Effector memory CD4-positive, alpha-beta T cell (primary cell): ENCODE measurements at regions not wholly inside any gene's neighbourhood (a gene's known extent, or its start where the extent isn't known, plus 50 kb on each side); places are given as distances from the start of the nearest gene placed in this dataset.
"Not testable (repeated sequence)": the region's sequence is repeated elsewhere in the genome, so short reads cannot be mapped to it uniquely, and the experiment has no call there.

Experiments
- DNase-seq, 3 donors: peaks; one replicate each; pipeline ENCODE4 v3.0.0-alpha.2; 2020
- H3K27ac ChIP-seq: 2 replicates; pipeline ENCODE4 v1.7.0; 2013; ENCODE audit warnings: mild to moderate bottlenecking, low read length, moderate library complexity; ENCODE audit not compliant: insufficient read depth, poor library complexity, severe bottlenecking
- H3K27me3 ChIP-seq: replicated peaks from 2 replicates; pipeline ENCODE4 v1.7.0; 2013; ENCODE audit warnings: mild to moderate bottlenecking, low read length; ENCODE audit not compliant: insufficient read depth, control insufficient read depth, poor library complexity, severe bottlenecking
- H3K36me3 ChIP-seq: 2 replicates; pipeline ENCODE4 v1.7.0; 2013; ENCODE audit warnings: mild to moderate bottlenecking, low read length, moderate library complexity; ENCODE audit not compliant: control insufficient read depth, insufficient read depth
- H3K4me1 ChIP-seq: 2 replicates; pipeline ENCODE4 v1.7.0; 2013; ENCODE audit warnings: low read length, mild to moderate bottlenecking; ENCODE audit not compliant: control insufficient read depth, insufficient read depth, poor library complexity, severe bottlenecking
- H3K4me3 ChIP-seq: 2 replicates; pipeline ENCODE4 v1.7.0; 2013; ENCODE audit warnings: low read length, low read depth, mild to moderate bottlenecking; ENCODE audit not compliant: insufficient read depth, poor library complexity, severe bottlenecking
- H3K9me3 ChIP-seq: 2 replicates; pipeline ENCODE4 v1.7.0; 2013; ENCODE audit warnings: mild to moderate bottlenecking, low read length, moderate library complexity; ENCODE audit not compliant: control insufficient read depth

- H3K4me1 ChIP-seq, H3K9me3 ChIP-seq, H3K4me3 ChIP-seq, H3K27me3 ChIP-seq, DNase-seq, H3K27ac ChIP-seq, H3K36me3 ChIP-seq: not testable (repeated sequence)
These were observed 64.5 kb upstream of the HTR1E start for GRCh38 chr6:86872810-86873209.

GRCh38 chr6:86871681-86872080 lies 65.6 kb upstream of the HTR1E start:
- no peaks in the 10 kb centered on the region for H3K36me3 ChIP-seq
- H3K27ac ChIP-seq: no peak overlapping the region
- H3K4me3 ChIP-seq: no peak overlapping the region
- H3K9me3 ChIP-seq: no peaks in the 10 kb centered on the region
- DNase-seq: no peak
- H3K27me3 ChIP-seq: no peaks in the 10 kb centered on the region
- no peaks in the 10 kb centered on the region for H3K4me1 ChIP-seq

GRCh38 chr6:86869500-86869899 lies 67.8 kb upstream of the HTR1E start:
- no peaks in the 10 kb centered on the region for H3K4me1 ChIP-seq
- DNase-seq: no peak
- H3K27ac ChIP-seq: no peak overlapping the region
- no peaks in the 10 kb centered on the region for H3K27me3 ChIP-seq
- no peak overlapping the region for H3K4me3 ChIP-seq
- no peaks in the 10 kb centered on the region for H3K9me3 ChIP-seq
- no peaks in the 10 kb centered on the region for H3K36me3 ChIP-seq

GRCh38 chr6:86859513-86859912 lies 77.8 kb upstream of the HTR1E start:
- DNase-seq: no peak
- no peak overlapping the region for H3K27ac ChIP-seq
- H3K4me1 ChIP-seq: no peaks in the 10 kb centered on the region
- no peaks in the 10 kb centered on the region for H3K27me3 ChIP-seq
- H3K4me3 ChIP-seq: no peak overlapping the region
- H3K9me3 ChIP-seq: no peaks in the 10 kb centered on the region
- no peaks in the 10 kb centered on the region for H3K36me3 ChIP-seq

- no peak for DNase-seq
- H3K4me3 ChIP-seq: no peak overlapping the region
- H3K36me3 ChIP-seq: no peaks in the 10 kb centered on the region
- H3K4me1 ChIP-seq: no peaks in the 10 kb centered on the region
- H3K9me3 ChIP-seq: no peaks in the 10 kb centered on the region
- no peaks in the 10 kb centered on the region for H3K27me3 ChIP-seq
- no peak overlapping the region for H3K27ac ChIP-seq
These were observed 78.4 kb upstream of the HTR1E start for GRCh38 chr6:86858970-86859369.

- Histone ChIP-seq H3K36me3 (no peaks in the 10 kb centered on the region), H3K9me3 (no peaks in the 10 kb centered on the region), H3K27ac (no peak overlapping the region), H3K4me3 (no peak overlapping the region), H3K4me1 (no peaks in the 10 kb centered on the region), H3K27me3 (no peaks in the 10 kb centered on the region)
- no peak for DNase-seq
These were observed 79.5 kb upstream of the HTR1E start for GRCh38 chr6:86857783-86858182.

GRCh38 chr6:86856937-86857563 lies 80.3 kb upstream of the HTR1E start:
- Histone ChIP-seq H3K4me3 (no peak overlapping the region), H3K27ac (no peak overlapping the region), H3K27me3 (no peaks in the 10 kb centered on the region), H3K4me1 (no peaks in the 10 kb centered on the region), H3K9me3 (no peaks in the 10 kb centered on the region), H3K36me3 (no peaks in the 10 kb centered on the region)
- no peak for DNase-seq

- Histone ChIP-seq H3K27ac (no peak overlapping the region), H3K4me1 (no peaks in the 10 kb centered on the region), H3K9me3 (no peaks in the 10 kb centered on the region), H3K36me3 (no peaks in the 10 kb centered on the region), H3K4me3 (no peak overlapping the region), H3K27me3 (no peaks in the 10 kb centered on the region)
- DNase-seq: no peak
These were observed 80.9 kb upstream of the HTR1E start for GRCh38 chr6:86856379-86856778.

- DNase-seq: no peak
- Histone ChIP-seq H3K27me3 (no peaks in the 10 kb centered on the region), H3K27ac (no peak overlapping the region), H3K36me3 (no peaks in the 10 kb centered on the region), H3K4me1 (no peaks in the 10 kb centered on the region), H3K9me3 (no peaks in the 10 kb centered on the region), H3K4me3 (no peak overlapping the region)
These were observed 88.3 kb upstream of the HTR1E start for GRCh38 chr6:86848986-86849385.

GRCh38 chr6:86832686-86833085 lies 104.6 kb upstream of the HTR1E start:
- Histone ChIP-seq H3K4me1 (no peaks in the 10 kb centered on the region), H3K36me3 (no peaks in the 10 kb centered on the region), H3K9me3 (no peaks in the 10 kb centered on the region), H3K27ac (no peak overlapping the region), H3K4me3 (no peak overlapping the region), H3K27me3 (no peaks in the 10 kb centered on the region)
- no peak for DNase-seq
